GM12878 (cell line): ENCODE measurements at regions not wholly inside any gene's neighbourhood (a gene's known extent, or its start where the extent isn't known, plus 50 kb on each side); places are given as distances from the start of the nearest gene placed in this dataset.

Experiments
- ATAC-seq: fragments of 200-7000 bp; cut with Tn5 transposase; 3 replicates; pipeline ENCODE4 v1.9.1; 2020; ENCODE audit warnings: mild to moderate bottlenecking, moderate library complexity
- BruUV-seq: library from RNA; stranded (reverse); fragments of 400-500 nt; replicated peaks from 2 replicates; lab custom pipeline; 2021; lab: Mats Ljungman, UMichigan
- CTCF ChIA-PET: fragments of 300-600 bp; sonication (Branson Sonifier 250); formaldehyde crosslinking; extraction: SDS; loops from one replicate; lab custom pipeline; 2021; ENCODE audit warnings: inconsistent platforms; lab: Yijun Ruan, JAX
- POLR2A ChIA-PET: fragments of 350-600 bp; formaldehyde crosslinking; extraction: SDS; loops from one replicate; lab custom pipeline; 2021; ENCODE audit warnings: inconsistent platforms; lab: Charles Lee
- RAD21 ChIA-PET: fragments of 300-600 bp; sonication (Branson Sonifier 250); formaldehyde crosslinking; loops from one replicate; lab custom pipeline; 2023; ENCODE audit warnings: antibody characterized with exemption; ENCODE audit not compliant: unreplicated experiment; lab: Charles Lee
- SMC1A ChIA-PET: fragments of 300-600 bp; sonication (Branson Sonifier 250); formaldehyde crosslinking; loops from one replicate; lab custom pipeline; 2023; ENCODE audit not compliant: unreplicated experiment, uncharacterized antibody; lab: Charles Lee
- DNase-seq: peaks from one replicate; pipeline ENCODE4 v3.0.0-alpha.2; 2011; ENCODE audit warnings: low read depth, low spot score
- FAIRE-seq: peaks from 3 replicates; lab custom pipeline; 2011; peaks lifted over from hg19 to GRCh38; lab: Jason Lieb, UNC
- H2AFZ ChIP-seq: 2 replicates; pipeline ENCODE4 v1.6.0; 2011; ENCODE audit warnings: low read depth, low read length, control low read depth; ENCODE audit not compliant: control insufficient read depth
- H3K27ac ChIP-seq: 2 replicates; pipeline ENCODE4 v1.5.1; 2011; ENCODE audit warnings: control low read depth; ENCODE audit not compliant: control insufficient read depth, insufficient read depth
- H3K27me3 ChIP-seq, 2 experiments: replicated peaks in 1 of 2; 2 replicates each; pipeline versions ENCODE4 v1.6.0 to v1.6.1; 2011; ENCODE audit warnings: low read length in 1 of 2; ENCODE audit not compliant: control insufficient read depth in 2 of 2, insufficient read depth in 2 of 2
- H3K36me3 ChIP-seq, 2 experiments: 2 replicates each; pipeline ENCODE4 v1.5.1; 2011; ENCODE audit warnings: low read length in 1 of 2; ENCODE audit not compliant: control insufficient read depth in 2 of 2, insufficient read depth in 2 of 2
- H3K4me1 ChIP-seq: 2 replicates; pipeline ENCODE4 v1.6.1; 2011; ENCODE audit warnings: mild to moderate bottlenecking, low read length, moderate library complexity, mixed read lengths; ENCODE audit not compliant: control insufficient read depth, insufficient read depth
- H3K4me2 ChIP-seq: 2 replicates; pipeline ENCODE4 v1.6.0; 2011; ENCODE audit warnings: control low read depth; ENCODE audit not compliant: control insufficient read depth, insufficient read depth
- H3K4me3 ChIP-seq: fragments of 200-600 bp; sonication (generic); 2 replicates; pipeline ENCODE4 v1.5.1; 2016
- H3K79me2 ChIP-seq: 2 replicates; pipeline ENCODE4 v1.6.0; 2011; ENCODE audit warnings: low read length; ENCODE audit not compliant: control insufficient read depth, insufficient read depth
- H3K9ac ChIP-seq: 2 replicates; pipeline ENCODE4 v1.8.0; 2011; ENCODE audit warnings: low read length, control low read depth, mixed read lengths; ENCODE audit not compliant: control insufficient read depth, insufficient read depth
- H3K9me3 ChIP-seq: replicated peaks from 3 replicates; pipeline ENCODE4 v1.5.1; 2011; ENCODE audit warnings: mild to moderate bottlenecking, low read length; ENCODE audit not compliant: control insufficient read depth, insufficient read depth
- H4K20me1 ChIP-seq: 2 replicates; pipeline ENCODE4 v1.6.0; 2011; ENCODE audit not compliant: control insufficient read depth, insufficient read depth
- BCL11A ChIP-seq: IDR thresholded peaks from 2 replicates; pipeline ENCODE4 v1.6.1; 2011; ENCODE audit warnings: low read depth, low read length
- CREB1 ChIP-seq: IDR thresholded peaks from 2 replicates; pipeline ENCODE4 v1.6.1; 2012; ENCODE audit warnings: low read depth, mild to moderate bottlenecking, inconsistent platforms
- E4F1 ChIP-seq: fragments of 450-650 bp; IDR thresholded peaks from 2 replicates; pipeline ENCODE4 v1.6.1; 2018; ENCODE audit warnings: borderline replicate concordance, mild to moderate bottlenecking; ENCODE audit not compliant: partially characterized antibody
- HDAC2 ChIP-seq: fragments of 200-600 bp; sonication (generic); IDR thresholded peaks from 2 replicates; pipeline ENCODE4 v1.6.1; 2017
- KAT2A ChIP-seq: conservative IDR thresholded peaks from 2 replicates; pipeline ENCODE4 v1.6.1; 2011; ENCODE audit warnings: low read depth, low read length; ENCODE audit not compliant: control insufficient read depth
- MEF2B ChIP-seq: fragments of 450-650 bp; IDR thresholded peaks from 2 replicates; pipeline ENCODE4 v1.6.1; 2018; ENCODE audit warnings: mild to moderate bottlenecking, moderate library complexity; ENCODE audit not compliant: partially characterized antibody, poor library complexity, severe bottlenecking
- MTA3 ChIP-seq: IDR thresholded peaks from 2 replicates; pipeline ENCODE4 v1.6.1; 2012; ENCODE audit warnings: low read length, inconsistent platforms, borderline replicate concordance
- NR2C1 ChIP-seq: fragments of 450-650 bp; IDR thresholded peaks from 2 replicates; pipeline ENCODE4 v1.6.1; 2017; ENCODE audit warnings: antibody characterized with exemption, mild to moderate bottlenecking, moderate library complexity
- NRF1 ChIP-seq: conservative IDR thresholded peaks from 2 replicates; pipeline ENCODE4 v1.6.1; 2011; ENCODE audit warnings: mild to moderate bottlenecking, low read depth, low read length, improper control_type of control experiment
- PML ChIP-seq: IDR thresholded peaks from 2 replicates; pipeline ENCODE4 v1.6.1; 2012; ENCODE audit warnings: low read length, inconsistent platforms
- RELA ChIP-seq: fragments of 450-650 bp; IDR thresholded peaks from 2 replicates; pipeline ENCODE4 v1.8.0; 2014; ENCODE audit warnings: borderline replicate concordance; ENCODE audit not compliant: partially characterized antibody
- SPI1 ChIP-seq: IDR thresholded peaks from 2 replicates; pipeline ENCODE4 v1.6.1; 2011; ENCODE audit warnings: low read depth, mild to moderate bottlenecking, low read length, moderate library complexity, borderline replicate concordance; ENCODE audit not compliant: insufficient read depth
- ZNF274 ChIP-seq: IDR thresholded peaks from one replicate; pipeline ENCODE4 v1.8.0; 2011; ENCODE audit not compliant: insufficient read length, insufficient read depth
- WGBS: methylation state at CpG from one replicate; pipeline ENCODE4 v1.1.6; 2016; ENCODE audit warnings: low lambda C conversion rate; ENCODE audit not compliant: insufficient replicate concordance, insufficient coverage; ENCODE audit errors: missing lambda C conversion rate; 5-methylcytosine and 5-hydroxymethylcytosine counted together
- in situ Hi-C: fragments of 300-500 bp; cut with MboI; formaldehyde crosslinking; loops from 9 replicates; pipeline ENCODE4 v1.14.3; 2018; ENCODE audit warnings: mixed read lengths
- intact Hi-C: fragments of 100-400 bp; cut with micrococcal nuclease; formaldehyde crosslinking; loops from one replicate; pipeline ENCODE4 v1.14.2; 2022; ENCODE audit not compliant: unreplicated experiment

- TF ChIP-seq E4F1 (no peak), ZNF274 (no peak), RELA (no peak), SPI1 (peak; percentile 47; the same call in 1 of the 2 replicates)
Observed at GRCh38 chr5:124056326-124056990, 544.5 kb downstream of the CSNK1G3 start (continued).

- no peak for DNase-seq
- H3K9me3 ChIP-seq = peaks cover 4% of the 10 kb centered on the region; the same call in 2 of the 3 replicates
- ChIA-PET SMC1A (interaction anchor here (0.8 to 4.3 kb wide), 3 partner anchors 12 to 154 kb away, joined by 3 to 34 read pairs (median 11); no protein-coding TSS in a partner anchor), POLR2A (no interaction called here), RAD21 (interaction anchor here (0.5 to 1.3 kb wide), 3 partner anchors 23 to 693 kb away, joined by 3 read pairs; no protein-coding TSS in a partner anchor), CTCF (no interaction called here)
- no peak overlapping the region; the same call in 1 of the 2 replicates for H3K4me2 ChIP-seq
- no peak for ATAC-seq
- H3K36me3 ChIP-seq = no peaks in the 10 kb centered on the region
- no peak overlapping the region for H3K4me3 ChIP-seq
- H3K27me3 ChIP-seq = no peaks in the 10 kb centered on the region
- no peaks in the 10 kb centered on the region for H3K79me2 ChIP-seq
- no peaks in the 10 kb centered on the region for H4K20me1 ChIP-seq
- in situ Hi-C loops = no loop called here
- H2AFZ ChIP-seq = no peak overlapping the region
- no peak overlapping the region for H3K9ac ChIP-seq
- no peak overlapping the region for H3K27ac ChIP-seq
- FAIRE-seq = no peak
- no TSS peak for BruUV-seq
- TF ChIP-seq KAT2A = no peak
- TF ChIP-seq HDAC2 = no peak
- TF ChIP-seq PML = no peak
- no peak for TF ChIP-seq BCL11A
- TF ChIP-seq MTA3 = no peak
- no peak for TF ChIP-seq NR2C1
- TF ChIP-seq MEF2B = no peak
- no peak for TF ChIP-seq CREB1
- no peak for TF ChIP-seq NRF1
- WGBS = 85% methylated on average over 1 of the region's 1 CpG
- H3K4me1 ChIP-seq = peaks cover 37% of the 10 kb centered on the region
- intact Hi-C loops = loop anchor here (5.0 to 10.0 kb wide), 3 partner anchors 391 to 589 kb away; no protein-coding TSS in a partner anchor
Observed at GRCh38 chr5:124055751-124056150, 543.8 kb downstream of the CSNK1G3 start.
